ENCODE measurements at regions not wholly inside any gene's neighbourhood (a gene's known extent, or its start where the extent isn't known, plus 50 kb on each side); places are given as distances from the start of the nearest gene placed in this dataset.

GRCh38 chr13:74045583-74045982, 88.6 kb downstream of the KLF12 start:
- in situ Hi-C loops (cut with MboI; ENCODE audit: low sequenced_read_pairs), result no loop called here

DNA sequence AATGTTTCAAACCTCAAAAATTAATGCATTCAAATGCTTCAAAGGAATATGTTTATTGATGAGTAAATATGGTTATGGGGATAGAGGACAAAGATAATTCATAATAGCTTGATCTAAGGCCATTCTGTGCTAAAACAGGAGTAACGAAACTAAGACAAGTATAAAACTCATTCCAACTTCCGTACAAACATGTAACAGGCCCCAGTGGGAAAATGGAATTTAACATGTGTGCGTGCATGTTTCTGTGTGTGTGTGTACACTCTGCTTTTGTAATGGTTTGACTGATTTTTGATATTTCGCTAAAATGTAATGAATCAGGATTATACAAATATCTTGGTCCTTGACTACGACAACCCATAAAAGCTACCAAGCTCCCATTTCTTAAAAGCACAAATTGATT, 91.0 kb downstream of the KLF12 start:
- in situ Hi-C loops (cut with MboI; ENCODE audit: low sequenced_read_pairs), result no loop called here

DNA sequence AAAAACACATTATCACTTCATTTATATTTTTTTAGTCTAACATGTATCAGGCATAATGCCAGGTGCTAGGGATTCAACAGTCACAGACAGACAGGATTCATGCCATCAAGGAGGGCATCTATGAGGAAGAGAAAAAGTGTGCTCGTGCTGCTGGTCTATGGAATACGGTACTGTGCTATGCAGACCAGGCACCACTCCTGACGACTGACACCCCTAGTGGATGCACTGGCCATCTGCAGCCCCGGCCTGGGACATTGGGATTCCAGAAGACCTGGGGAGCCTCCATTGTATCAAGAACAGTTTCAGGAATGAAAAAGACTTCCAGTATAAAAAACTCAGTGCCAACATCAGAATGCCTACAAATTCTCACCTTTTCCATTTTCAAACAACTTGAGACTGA, 94.0 kb downstream of the KLF12 start:
- in situ Hi-C loops (cut with MboI; ENCODE audit: low sequenced_read_pairs), result no loop called here

DNA sequence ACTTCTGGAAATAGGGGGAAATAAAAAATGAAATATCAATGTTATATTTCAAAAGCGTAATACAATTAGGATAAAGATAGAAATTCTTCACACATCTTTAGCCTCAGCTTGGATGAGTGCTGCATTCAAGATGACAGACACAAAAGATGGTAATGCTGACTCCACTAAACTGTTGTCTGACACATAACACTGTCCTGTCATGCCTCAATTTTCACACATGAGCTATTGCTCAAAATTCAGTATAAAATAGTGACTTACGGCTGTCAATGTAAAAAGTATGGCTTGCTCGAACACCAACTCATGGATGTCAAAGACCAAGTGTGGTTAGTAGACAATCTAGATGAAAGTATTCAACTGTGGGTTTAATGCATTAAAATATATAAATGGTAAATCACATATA, 94.5 kb downstream of the KLF12 start:
- in situ Hi-C loops (cut with MboI; ENCODE audit: low sequenced_read_pairs), result no loop called here

- in situ Hi-C loops (cut with MboI; ENCODE audit: low sequenced_read_pairs), result no loop called here
Measured at GRCh38 chr13:74039154-74039553, 95.0 kb downstream of the KLF12 start.

- in situ Hi-C loops (cut with MboI; ENCODE audit: low sequenced_read_pairs), result no loop called here
Measured at GRCh38 chr13:74037762-74038161, 96.4 kb downstream of the KLF12 start.

DNA sequence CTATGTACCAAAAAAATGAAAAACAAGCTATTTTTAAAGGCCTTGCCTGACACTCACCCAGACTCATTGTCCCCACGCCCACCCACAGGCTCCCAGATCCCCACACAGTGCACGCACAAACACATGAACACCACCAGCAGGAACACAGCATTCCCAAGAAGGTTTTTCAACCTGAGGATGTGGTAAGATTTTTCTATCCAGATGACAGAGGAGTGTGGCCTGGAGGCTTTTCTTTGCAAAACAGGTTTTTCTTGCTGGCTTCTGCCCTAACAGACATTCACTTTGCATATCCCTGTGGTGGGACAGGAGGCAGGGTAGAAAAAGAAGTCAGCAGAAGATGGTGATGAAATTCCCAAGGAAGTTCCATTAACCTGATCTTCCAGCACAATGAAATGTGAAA, 97.8 kb downstream of the KLF12 start:
- in situ Hi-C loops (cut with MboI; ENCODE audit: low sequenced_read_pairs), result no loop called here

GRCh38 chr13:74035896-74036295, 98.3 kb downstream of the KLF12 start:
- in situ Hi-C loops (cut with MboI; ENCODE audit: low sequenced_read_pairs), result no loop called here

DNA sequence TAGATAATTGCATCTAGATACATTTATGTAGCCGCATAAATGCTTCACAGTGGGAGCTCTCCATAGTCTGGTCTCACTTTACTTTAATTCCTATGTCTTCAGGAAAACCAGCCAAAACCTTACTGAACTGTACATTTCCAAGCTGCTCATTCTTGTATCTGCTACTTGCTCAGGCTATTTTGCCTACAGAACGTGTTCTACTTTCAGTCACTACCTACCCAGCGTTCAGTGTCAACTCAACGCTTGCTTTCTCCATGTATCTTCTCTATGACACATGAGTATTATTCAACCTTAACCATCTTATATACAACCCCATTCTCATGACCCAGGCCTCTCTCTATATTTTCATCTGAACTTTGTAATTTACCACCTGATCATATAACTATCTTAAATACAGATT, 101.9 kb downstream of the KLF12 start:
- in situ Hi-C loops (cut with MboI; ENCODE audit: low sequenced_read_pairs), result no loop called here

GRCh38 chr13:74027161-74027779, 106.9 kb downstream of the KLF12 start:
- in situ Hi-C loops (cut with MboI; ENCODE audit: low sequenced_read_pairs), result no loop called here

DNA sequence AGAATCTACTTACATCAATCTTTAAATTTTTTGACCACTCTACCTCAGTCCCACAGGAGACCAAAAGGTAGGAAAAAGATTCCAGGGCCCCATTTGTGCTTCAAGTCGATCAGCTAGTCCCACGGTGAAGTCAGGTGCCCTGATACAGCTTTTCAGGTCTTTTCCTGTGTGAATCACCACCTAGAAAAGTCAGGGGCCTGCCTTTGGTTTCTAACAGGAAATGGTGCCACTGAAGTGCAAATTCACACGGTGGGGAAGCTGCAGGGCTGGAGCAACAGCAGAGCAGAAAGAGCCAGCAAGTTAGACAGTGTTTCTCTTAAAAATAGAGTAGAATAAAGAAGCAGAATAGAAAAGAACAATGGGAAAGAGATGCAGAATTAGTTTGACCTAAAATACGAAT, 107.5 kb downstream of the KLF12 start:
- in situ Hi-C loops (cut with MboI; ENCODE audit: low sequenced_read_pairs), result no loop called here

- in situ Hi-C loops (cut with MboI; ENCODE audit: low sequenced_read_pairs), result no loop called here
Measured at GRCh38 chr13:74025369-74025768, 108.8 kb downstream of the KLF12 start.

DNA sequence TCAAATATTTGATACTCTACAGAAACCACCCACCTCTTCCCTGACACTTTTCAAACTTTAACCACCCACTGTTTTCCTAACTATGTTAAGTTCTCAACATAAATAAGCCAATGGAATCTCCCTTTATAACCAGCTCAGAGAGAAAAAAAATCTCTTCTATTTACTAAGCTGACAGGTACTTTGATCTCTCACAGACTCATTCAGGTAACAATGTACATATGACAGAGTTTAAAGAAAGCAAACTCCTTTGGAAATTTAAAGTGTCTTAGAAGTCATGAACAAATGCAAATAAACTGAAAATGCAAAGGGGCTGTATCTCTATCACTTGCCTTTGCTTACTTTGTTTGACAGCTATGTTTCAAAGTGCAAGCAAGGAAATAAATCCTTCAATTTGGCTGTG, 109.3 kb downstream of the KLF12 start:
- in situ Hi-C loops (cut with MboI; ENCODE audit: low sequenced_read_pairs), result no loop called here

DNA sequence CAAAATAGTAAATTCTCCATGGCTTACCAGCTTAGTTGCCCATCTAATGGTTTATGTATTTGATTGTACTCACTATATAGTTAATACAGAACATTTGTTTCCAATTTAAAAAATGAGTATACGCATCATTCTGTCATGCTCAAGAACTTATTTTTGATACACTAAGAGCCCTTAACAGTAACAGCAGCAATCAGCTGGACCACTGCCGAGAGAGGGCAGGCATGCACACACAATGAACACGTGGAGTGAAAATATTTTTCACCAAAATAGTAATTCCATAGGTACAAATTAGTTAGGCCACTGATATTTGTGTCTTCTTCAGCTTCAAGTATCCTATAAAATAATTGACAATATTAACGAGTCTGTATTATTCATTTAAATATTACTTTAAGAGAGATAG, 109.9 kb downstream of the KLF12 start:
- in situ Hi-C loops (cut with MboI; ENCODE audit: low sequenced_read_pairs), result no loop called here

GRCh38 chr13:74023484-74023883, 110.7 kb downstream of the KLF12 start:
- in situ Hi-C loops (cut with MboI; ENCODE audit: low sequenced_read_pairs), result no loop called here

GRCh38 chr13:74021505-74021904, 112.7 kb downstream of the KLF12 start:
- in situ Hi-C loops (cut with MboI; ENCODE audit: low sequenced_read_pairs), result no loop called here

- in situ Hi-C loops (cut with MboI; ENCODE audit: low sequenced_read_pairs), result no loop called here
Measured at GRCh38 chr13:74018062-74018431, 116.2 kb downstream of the KLF12 start.

GRCh38 chr13:74017301-74018061, 116.7 kb downstream of the KLF12 start:
- in situ Hi-C loops (cut with MboI; ENCODE audit: low sequenced_read_pairs), result no loop called here

- in situ Hi-C loops (cut with MboI; ENCODE audit: low sequenced_read_pairs), result no loop called here
Measured at GRCh38 chr13:74015137-74015536, 119.1 kb downstream of the KLF12 start.

- in situ Hi-C loops (cut with MboI; ENCODE audit: low sequenced_read_pairs), result no loop called here
Measured at GRCh38 chr13:74009100-74009668, 125.0 kb downstream of the KLF12 start.

GRCh38 chr13:74006666-74007065, 127.5 kb downstream of the KLF12 start:
- in situ Hi-C loops (cut with MboI; ENCODE audit: low sequenced_read_pairs), result no loop called here

DNA sequence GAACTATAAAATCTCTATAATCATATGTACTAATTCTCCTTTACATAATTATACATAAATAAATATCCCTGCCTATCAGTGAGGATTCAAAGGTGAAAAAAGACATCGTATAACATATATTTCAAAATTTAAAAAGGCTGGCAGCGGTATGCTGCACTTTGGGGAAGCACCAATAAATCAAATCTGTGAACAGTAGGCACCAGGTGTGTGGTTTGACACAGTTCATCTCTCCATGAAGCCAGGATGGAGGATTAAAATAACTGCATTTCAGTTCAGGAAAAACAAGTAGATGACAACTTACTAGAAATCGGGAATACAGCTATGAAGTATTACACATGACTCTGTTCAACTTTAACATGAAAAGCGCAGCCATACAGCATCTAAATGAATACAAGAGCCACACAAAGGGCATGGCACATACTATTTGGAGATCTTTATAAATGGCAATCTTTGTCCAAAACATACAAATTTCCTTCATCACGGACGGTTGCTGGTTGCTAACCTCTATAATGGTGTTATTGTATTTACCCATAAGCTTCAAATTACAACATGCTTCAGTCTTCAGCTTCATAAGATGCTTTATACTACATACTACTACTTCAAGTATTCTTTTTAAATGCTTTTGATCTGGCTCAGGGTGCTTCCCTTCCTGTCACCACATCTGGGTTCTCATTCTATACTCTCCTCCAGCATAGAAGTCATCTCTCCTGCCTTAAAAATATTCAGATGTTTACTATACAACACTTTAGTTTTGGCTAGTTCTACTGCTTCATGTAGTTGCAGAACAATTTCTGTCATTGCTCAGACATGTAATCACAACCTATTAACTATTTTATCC, 128.7 kb downstream of the KLF12 start:
- in situ Hi-C loops (cut with MboI; ENCODE audit: low sequenced_read_pairs), result no loop called here
